PC-9 (cell line): ENCODE measurements at regions not wholly inside any gene's neighbourhood (a gene's known extent, or its start where the extent isn't known, plus 50 kb on each side); places are given as distances from the start of the nearest gene placed in this dataset.

ENCODE experiments used
- BruUV-seq: library from RNA; stranded (reverse); fragments of 400-500 nt; replicated peaks from 2 replicates; lab custom pipeline; 2021; lab: Mats Ljungman, UMichigan
- CTCF ChIA-PET: fragments of 300-600 bp; sonication (Branson Sonifier 250); formaldehyde crosslinking; loops from one replicate; lab custom pipeline; 2022; ENCODE audit warnings: antibody characterized with exemption; lab: Charles Lee
- POLR2A ChIA-PET: fragments of 300-600 bp; sonication (Branson Sonifier 250); formaldehyde crosslinking; loops from one replicate; lab custom pipeline; 2022; ENCODE audit warnings: antibody characterized with exemption; ENCODE audit not compliant: unreplicated experiment; lab: Charles Lee
- DNase-seq, 2 experiments: peaks; one replicate each; pipeline versions ENCODE4 v3.0.0 to v3.0.0-alpha.2; 2015 to 2022; ENCODE audit warnings: mixed read lengths in 1 of 2
- H2AFZ ChIP-seq: fragments of 200-600 bp; sonication (generic); 2 replicates; pipeline ENCODE4 v1.8.1; 2017; ENCODE audit warnings: antibody characterized with exemption
- H3F3A ChIP-seq: fragments of 200-600 bp; sonication (generic); 2 replicates; pipeline ENCODE4 v1.8.1; 2017; ENCODE audit warnings: antibody characterized with exemption, mild to moderate bottlenecking, low read depth; ENCODE audit not compliant: insufficient read depth
- H3K27ac ChIP-seq: fragments of 200-600 bp; sonication (generic); 2 replicates; pipeline ENCODE4 v1.6.1; 2016; ENCODE audit warnings: mixed run types
- H3K27me3 ChIP-seq: fragments of 200-600 bp; sonication (generic); 2 replicates; pipeline ENCODE4 v1.6.1; 2016; ENCODE audit warnings: low read depth, mixed run types; ENCODE audit not compliant: insufficient read depth
- H3K36me3 ChIP-seq: fragments of 200-600 bp; sonication (generic); 2 replicates; pipeline ENCODE4 v1.6.1; 2016; ENCODE audit warnings: low read depth, mixed run types
- H3K4me1 ChIP-seq: fragments of 200-600 bp; sonication (generic); replicated peaks from 2 replicates; pipeline ENCODE4 v1.6.1; 2016; ENCODE audit warnings: mixed run types; ENCODE audit not compliant: insufficient read depth
- H3K4me2 ChIP-seq: fragments of 200-600 bp; sonication (generic); 2 replicates; pipeline ENCODE4 v1.6.1; 2017; ENCODE audit warnings: mixed run types
- H3K4me3 ChIP-seq: fragments of 200-600 bp; sonication (generic); 2 replicates; pipeline ENCODE4 v1.6.1; 2016; ENCODE audit warnings: mixed run types
- H3K79me2 ChIP-seq: fragments of 200-600 bp; sonication (generic); 2 replicates; pipeline ENCODE4 v1.6.1; 2017; ENCODE audit warnings: low read depth, mixed run types
- H3K9me2 ChIP-seq: fragments of 200-600 bp; sonication (generic); 2 replicates; pipeline ENCODE4 v1.8.1; 2017; ENCODE audit warnings: mild to moderate bottlenecking; ENCODE audit not compliant: insufficient read depth
- H3K9me3 ChIP-seq: fragments of 200-600 bp; sonication (generic); 2 replicates; pipeline ENCODE4 v1.8.1; 2016; ENCODE audit warnings: low read depth; ENCODE audit not compliant: insufficient read depth
- H4K20me1 ChIP-seq: fragments of 200-600 bp; sonication (generic); 2 replicates; pipeline ENCODE4 v1.8.1; 2017; ENCODE audit not compliant: insufficient read depth
- EZH2 ChIP-seq: fragments of 200-600 bp; sonication (generic); IDR thresholded peaks from 2 replicates; pipeline ENCODE4 v1.8.0; 2017; ENCODE audit warnings: antibody characterized with exemption, low read depth
- intact Hi-C: fragments of 100-400 bp; cut with micrococcal nuclease; formaldehyde crosslinking; loops from one replicate; pipeline ENCODE4 v1.10.0; 2022; ENCODE audit not compliant: unreplicated experiment
- TF ChIP-seq, protein P1 (sequence below): fragments of 200-600 bp; sonication (generic); conservative IDR thresholded peaks from 2 replicates; pipeline ENCODE4 v1.6.1; 2017; ENCODE audit warnings: mixed run types, antibody characterized with exemption, mild to moderate bottlenecking, moderate library complexity

- peaks cover 83% of the 10 kb centered on the region for H3K4me1 ChIP-seq
- H3K36me3 ChIP-seq = no peaks in the 10 kb centered on the region
- H3F3A ChIP-seq = peaks cover 53% of the 10 kb centered on the region
- peak overlapping the region; percentile 78 for H3K4me2 ChIP-seq
- no peaks in the 10 kb centered on the region for H3K9me3 ChIP-seq
- H4K20me1 ChIP-seq = no peaks in the 10 kb centered on the region
- BruUV-seq = no TSS peak
- peak overlapping the region; percentile 78; the same call in 1 of the 2 replicates for H2AFZ ChIP-seq
- no peaks in the 10 kb centered on the region for H3K9me2 ChIP-seq
- TF ChIP-seq, protein P1, sequence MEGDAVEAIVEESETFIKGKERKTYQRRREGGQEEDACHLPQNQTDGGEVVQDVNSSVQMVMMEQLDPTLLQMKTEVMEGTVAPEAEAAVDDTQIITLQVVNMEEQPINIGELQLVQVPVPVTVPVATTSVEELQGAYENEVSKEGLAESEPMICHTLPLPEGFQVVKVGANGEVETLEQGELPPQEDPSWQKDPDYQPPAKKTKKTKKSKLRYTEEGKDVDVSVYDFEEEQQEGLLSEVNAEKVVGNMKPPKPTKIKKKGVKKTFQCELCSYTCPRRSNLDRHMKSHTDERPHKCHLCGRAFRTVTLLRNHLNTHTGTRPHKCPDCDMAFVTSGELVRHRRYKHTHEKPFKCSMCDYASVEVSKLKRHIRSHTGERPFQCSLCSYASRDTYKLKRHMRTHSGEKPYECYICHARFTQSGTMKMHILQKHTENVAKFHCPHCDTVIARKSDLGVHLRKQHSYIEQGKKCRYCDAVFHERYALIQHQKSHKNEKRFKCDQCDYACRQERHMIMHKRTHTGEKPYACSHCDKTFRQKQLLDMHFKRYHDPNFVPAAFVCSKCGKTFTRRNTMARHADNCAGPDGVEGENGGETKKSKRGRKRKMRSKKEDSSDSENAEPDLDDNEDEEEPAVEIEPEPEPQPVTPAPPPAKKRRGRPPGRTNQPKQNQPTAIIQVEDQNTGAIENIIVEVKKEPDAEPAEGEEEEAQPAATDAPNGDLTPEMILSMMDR = no peak
- TF ChIP-seq EZH2 = no peak
- CTCF ChIA-PET = interaction anchor here (0.6 kb wide), 1 partner anchor 426 kb away, joined by 7 read pairs; no protein-coding TSS in a partner anchor
- H3K27ac ChIP-seq = peak overlapping the region; percentile 91
- intact Hi-C loops = no loop called here
- peak overlapping the region; percentile 62; the same call in 1 of the 2 replicates for H3K4me3 ChIP-seq
- no peaks in the 10 kb centered on the region for H3K79me2 ChIP-seq
- no peaks in the 10 kb centered on the region for H3K27me3 ChIP-seq
- no peak for DNase-seq
- POLR2A ChIA-PET = no interaction called here
Observed at GRCh38 chr2:48110492-48110891, 204.0 kb upstream of the FOXN2 start.

DNA sequence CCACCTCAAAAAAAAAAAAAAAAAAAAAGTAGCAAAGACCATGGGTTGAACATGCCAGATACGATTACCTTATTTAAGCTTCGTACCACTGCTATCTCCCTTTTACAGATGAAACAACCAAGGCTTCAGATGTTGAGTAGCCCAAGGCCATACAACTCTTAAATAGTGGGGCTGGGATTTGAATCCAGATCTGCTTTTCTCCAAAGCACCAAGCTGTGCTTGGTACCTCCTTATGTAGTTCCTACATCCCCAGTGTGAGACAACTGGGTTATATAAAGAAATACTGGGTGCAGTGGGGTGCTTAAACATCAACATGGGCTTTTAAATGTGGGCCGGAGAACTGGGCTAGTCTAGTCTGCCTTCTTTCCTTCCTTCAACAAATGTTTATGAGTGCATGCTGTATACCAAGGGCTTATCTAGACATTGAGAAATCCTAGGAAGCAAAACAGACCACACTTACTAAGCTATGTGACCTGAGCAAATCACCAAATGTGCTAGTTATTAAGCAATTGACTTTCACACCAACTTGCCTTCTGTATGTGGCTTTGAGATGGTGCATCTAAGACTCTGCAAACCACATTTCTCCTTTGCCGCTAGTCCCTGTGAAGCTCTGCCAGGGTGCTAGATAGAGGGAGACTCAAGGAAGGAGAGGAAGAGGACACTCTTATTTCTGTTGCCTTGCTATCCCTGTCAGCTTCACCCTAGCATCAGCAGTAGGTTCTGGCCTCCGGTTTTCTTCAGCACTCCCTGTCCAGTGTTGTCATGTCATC lies 201.4 kb upstream of the FOXN2 start:
- H3K27me3 ChIP-seq = no peaks in the 10 kb centered on the region
- peak overlapping the region; percentile 91 for H3K27ac ChIP-seq
- H3F3A ChIP-seq = peaks cover 45% of the 10 kb centered on the region
- H3K4me3 ChIP-seq = no peak overlapping the region
- H3K4me2 ChIP-seq = peak overlapping the region; percentile 30
- no peaks in the 10 kb centered on the region for H3K79me2 ChIP-seq
- no peaks in the 10 kb centered on the region for H3K9me3 ChIP-seq
- H3K9me2 ChIP-seq = no peaks in the 10 kb centered on the region
- peaks cover 63% of the 10 kb centered on the region for H3K4me1 ChIP-seq
- DNase-seq = peak in 1 of 2 experiments; percentile 80
- intact Hi-C loops = no loop called here
- TF ChIP-seq, protein P1 = no peak
- no peak for TF ChIP-seq EZH2
- ChIA-PET CTCF (interaction anchor here (0.6 kb wide), 3 partner anchors 15 to 329 kb away, joined by 3 to 13 read pairs (median 4); no protein-coding TSS in a partner anchor), POLR2A (no interaction called here)
- no peaks in the 10 kb centered on the region for H3K36me3 ChIP-seq
- no TSS peak for BruUV-seq
- H4K20me1 ChIP-seq = no peaks in the 10 kb centered on the region
- H2AFZ ChIP-seq = no peak overlapping the region

DNA sequence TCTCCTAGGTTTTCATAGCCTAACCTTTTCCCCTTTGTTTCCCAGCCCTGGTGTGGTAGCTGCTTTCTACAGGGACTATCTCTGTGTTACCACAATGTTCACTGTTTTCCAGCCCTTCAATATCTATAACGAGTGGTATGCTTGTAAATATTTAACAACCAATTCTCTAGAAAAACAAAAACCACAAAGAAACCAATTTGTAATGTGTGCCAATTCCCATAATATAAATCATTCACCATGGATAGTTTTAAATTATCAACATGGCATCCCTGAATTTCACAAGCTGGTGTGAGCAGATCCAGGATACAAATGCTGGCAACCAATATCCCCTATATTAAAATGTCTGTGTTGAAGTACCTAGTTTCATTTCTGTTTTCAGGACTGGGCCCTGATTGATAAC lies 200.7 kb upstream of the FOXN2 start:
- no peaks in the 10 kb centered on the region for H3K27me3 ChIP-seq
- H3K4me3 ChIP-seq = no peak overlapping the region
- no peaks in the 10 kb centered on the region for H3K9me2 ChIP-seq
- no peaks in the 10 kb centered on the region for H3K9me3 ChIP-seq
- peak overlapping the region; percentile 91 for H3K27ac ChIP-seq
- ChIA-PET POLR2A (no interaction called here), CTCF (interaction anchor here (0.6 kb wide), 2 partner anchors 15 to 271 kb away, joined by 3 to 13 read pairs; no protein-coding TSS in a partner anchor)
- H3K4me2 ChIP-seq = peak overlapping the region; percentile 30
- H3K79me2 ChIP-seq = no peaks in the 10 kb centered on the region
- H3K4me1 ChIP-seq = peaks cover 58% of the 10 kb centered on the region
- no peak for DNase-seq
- H2AFZ ChIP-seq = no peak overlapping the region
- H3F3A ChIP-seq = peaks cover 45% of the 10 kb centered on the region
- intact Hi-C loops = no loop called here
- no peaks in the 10 kb centered on the region for H3K36me3 ChIP-seq
- TF ChIP-seq EZH2 = no peak
- TF ChIP-seq, protein P1 = no peak
- no peaks in the 10 kb centered on the region for H4K20me1 ChIP-seq
- TSS peak; percentile 77 for BruUV-seq
